ENCODE measurements at regions not wholly inside any gene's neighbourhood (a gene's known extent, or its start where the extent isn't known, plus 50 kb on each side); places are given as distances from the start of the nearest gene placed in this dataset.

GRCh38 chr13:50219743-50220142 is 204.5 kb downstream of the KCNRG start:
- Histone ChIP-seq H3K27me3 (no peaks in the 10 kb centered on the region), H3K36me3 (no peaks in the 10 kb centered on the region), H3K27ac (no peak overlapping the region), H3K9me3 (no peaks in the 10 kb centered on the region), H3K4me3 (no peak overlapping the region), H3K4me1 (peaks cover 8 to 24% (median 14%) of the 10 kb centered on the region in 4 donors)
- WGBS, 5 donors, result 95 to 98% (median 97%) methylated on average over 3 of the region's 3 CpGs
- intact Hi-C loops (cut with DNase I; ENCODE audit: low total_unique reads), result no loop called here
- DNase-seq, result no peak
- TF ChIP-seq EP300 (IDR thresholded peaks at IDR 0.05) (no peak), CTCF (IDR thresholded peaks at IDR 0.05) (no peak), POLR2AphosphoS5 (IDR thresholded peaks at IDR 0.05) (no peak), POLR2A (IDR thresholded peaks at IDR 0.05) (no peak)

- TF ChIP-seq CTCF (IDR thresholded peaks at IDR 0.05), result no peak
- TF ChIP-seq EP300 (IDR thresholded peaks at IDR 0.05), result no peak
- no peak for TF ChIP-seq POLR2A (IDR thresholded peaks at IDR 0.05)
- no peak for TF ChIP-seq POLR2AphosphoS5 (IDR thresholded peaks at IDR 0.05)
- Histone ChIP-seq H3K27me3 (no peaks in the 10 kb centered on the region), H3K36me3 (no peaks in the 10 kb centered on the region), H3K4me3 (no peak overlapping the region), H3K4me1 (peaks cover 8 to 32% (median 18%) of the 10 kb centered on the region in 4 donors), H3K9me3 (no peaks in the 10 kb centered on the region), H3K27ac (peak overlapping the region in 2 of 5 donors; percentile 4 to 50)
- intact Hi-C loops (cut with DNase I; ENCODE audit: low total_unique reads), result no loop called here
- DNase-seq, result no peak
- 66 to 82% (median 78%) methylated on average over 4 of the region's 4 CpGs for WGBS, 5 donors
Measured at GRCh38 chr13:50220938-50221337, 205.7 kb downstream of the KCNRG start.

- no peaks in the 10 kb centered on the region for H3K27me3 ChIP-seq
- peak; percentile 63 to 67 for DNase-seq
- H3K4me1 ChIP-seq, result peaks cover 8 to 32% (median 18%) of the 10 kb centered on the region in 4 donors
- H3K4me3 ChIP-seq, result peak overlapping the region in 2 of 4 donors; percentile 15 to 19
- peak overlapping the region in 3 of 5 donors; percentile 39 to 59 (median 55) for H3K27ac ChIP-seq
- intact Hi-C loops (cut with DNase I; ENCODE audit: low total_unique reads), result no loop called here
- WGBS, 5 donors, result 16 to 31% (median 20%) methylated on average over 13 of the region's 13 CpGs
- TF ChIP-seq CTCF (IDR thresholded peaks at IDR 0.05), result no peak
- peak in 2 of 3 donors; percentile 33 to 43 for TF ChIP-seq POLR2AphosphoS5 (IDR thresholded peaks at IDR 0.05)
- no peaks in the 10 kb centered on the region for H3K9me3 ChIP-seq
- H3K36me3 ChIP-seq, result no peaks in the 10 kb centered on the region
Measured at GRCh38 chr13:50222569-50223332, 207.5 kb downstream of the KCNRG start.

- 70 to 84% (median 80%) methylated on average over 4 of the region's 4 CpGs for WGBS, 5 donors
- TF ChIP-seq CTCF (IDR thresholded peaks at IDR 0.05) (no peak), EP300 (IDR thresholded peaks at IDR 0.05) (no peak), POLR2A (IDR thresholded peaks at IDR 0.05) (no peak), POLR2AphosphoS5 (IDR thresholded peaks at IDR 0.05) (no peak)
- intact Hi-C loops (cut with DNase I; ENCODE audit: low total_unique reads), result no loop called here
- Histone ChIP-seq H3K4me3 (no peak overlapping the region), H3K4me1 (peaks cover 8 to 32% (median 18%) of the 10 kb centered on the region in 4 donors), H3K36me3 (no peaks in the 10 kb centered on the region), H3K27me3 (no peaks in the 10 kb centered on the region), H3K27ac (no peak overlapping the region), H3K9me3 (no peaks in the 10 kb centered on the region)
- DNase-seq, result no peak
Measured at GRCh38 chr13:50224534-50224933, 209.3 kb downstream of the KCNRG start.
